Esophagus (tissue), 2 donors: ENCODE measurements at regions not wholly inside any gene's neighbourhood (a gene's known extent, or its start where the extent isn't known, plus 50 kb on each side); places are given as distances from the start of the nearest gene placed in this dataset.

Experiments used
- H3K27ac ChIP-seq, 2 donors: one replicate each; pipeline ENCODE4 v1.5.1; 2013; ENCODE audit warnings: low read depth in 2 of 2, mild to moderate bottlenecking in 2 of 2, inconsistent platforms in 1 of 2, low read length in 1 of 2, moderate library complexity in 1 of 2
- H3K27me3 ChIP-seq, 2 donors: one replicate each; pipeline ENCODE4 v1.6.1; 2013; ENCODE audit warnings: low read length in 2 of 2, control low read depth in 1 of 2, mild to moderate bottlenecking in 1 of 2; ENCODE audit not compliant: insufficient read depth in 2 of 2, control insufficient read depth in 1 of 2
- H3K36me3 ChIP-seq, 2 donors: one replicate each; pipeline ENCODE4 v1.6.1; 2013; ENCODE audit warnings: low read length in 1 of 2; ENCODE audit not compliant: control insufficient read depth in 2 of 2, insufficient read depth in 2 of 2
- H3K4me1 ChIP-seq, 2 donors: one replicate each; pipeline ENCODE4 v1.6.1; 2013; ENCODE audit warnings: low read length in 1 of 2; ENCODE audit not compliant: control insufficient read depth in 2 of 2, insufficient read depth in 2 of 2
- H3K4me3 ChIP-seq, 2 donors: one replicate each; pipeline ENCODE4 v1.5.1; 2013; ENCODE audit warnings: low read length in 2 of 2, mild to moderate bottlenecking in 2 of 2, low read depth in 1 of 2, moderate library complexity in 1 of 2
- H3K9me3 ChIP-seq, 2 donors: one replicate each; pipeline ENCODE4 v1.6.1; 2013; ENCODE audit warnings: mild to moderate bottlenecking in 2 of 2, low read depth in 1 of 2, low read length in 1 of 2, moderate library complexity in 1 of 2; ENCODE audit not compliant: control insufficient read depth in 2 of 2, insufficient read depth in 1 of 2
- WGBS, 2 donors: extraction: QIAGEN DNeasy Blood & Tissue Kit; methylation state at CpG; one replicate each; pipeline ENCODE4 v1.1.7; 2013; 5-methylcytosine and 5-hydroxymethylcytosine counted together
- donor health status: healthy with polysubstance abuse.
- donor health status: Bipolar disorder and iron deficiency.

DNA sequence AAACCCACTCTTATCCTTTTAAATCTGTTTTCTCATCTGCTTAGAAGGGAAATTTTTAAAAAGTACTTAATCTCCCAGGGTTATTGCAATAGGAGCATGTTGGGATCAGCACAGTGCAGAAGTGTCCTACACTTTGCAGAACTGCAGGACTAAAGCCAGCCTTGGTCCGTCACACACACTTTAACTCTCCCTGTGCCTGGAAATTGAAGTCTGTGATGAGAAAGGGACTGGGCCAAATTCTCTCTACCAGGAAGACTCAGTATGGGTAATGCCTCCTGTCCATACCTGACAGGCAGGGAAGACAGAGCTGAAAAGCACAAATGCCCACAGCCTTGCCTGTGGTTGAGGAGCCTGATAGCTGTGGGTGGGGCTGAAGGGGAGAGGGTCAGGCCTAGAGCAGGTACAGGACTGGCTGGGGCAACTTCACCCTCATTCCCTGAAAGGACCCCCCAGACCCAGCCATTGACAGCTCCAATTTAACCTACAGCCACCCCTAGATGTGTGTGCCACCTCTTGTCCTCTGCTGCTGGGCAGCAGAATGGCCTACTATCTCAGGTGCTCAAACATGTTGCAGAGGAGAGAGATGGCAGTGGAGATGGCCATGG is 377.2 kb upstream of the KLHL29 start:
- H3K4me3 ChIP-seq: no peak overlapping the region
- H3K27me3 ChIP-seq: no peaks in the 10 kb centered on the region
- H3K36me3 ChIP-seq: no peaks in the 10 kb centered on the region
- no peaks in the 10 kb centered on the region for H3K4me1 ChIP-seq
- H3K27ac ChIP-seq: no peak overlapping the region
- no peaks in the 10 kb centered on the region for H3K9me3 ChIP-seq
- 75 to 80% methylated on average over 1 of the region's 1 CpG for WGBS, 2 donors

- 71 to 75% methylated on average over 6 of the region's 6 CpGs for WGBS, 2 donors
- Histone ChIP-seq H3K4me3 (no peak overlapping the region), H3K4me1 (no peaks in the 10 kb centered on the region), H3K36me3 (no peaks in the 10 kb centered on the region), H3K27me3 (no peaks in the 10 kb centered on the region), H3K9me3 (no peaks in the 10 kb centered on the region), H3K27ac (no peak overlapping the region)
Observed at GRCh38 chr2:23008440-23008839, 376.5 kb upstream of the KLHL29 start.

DNA sequence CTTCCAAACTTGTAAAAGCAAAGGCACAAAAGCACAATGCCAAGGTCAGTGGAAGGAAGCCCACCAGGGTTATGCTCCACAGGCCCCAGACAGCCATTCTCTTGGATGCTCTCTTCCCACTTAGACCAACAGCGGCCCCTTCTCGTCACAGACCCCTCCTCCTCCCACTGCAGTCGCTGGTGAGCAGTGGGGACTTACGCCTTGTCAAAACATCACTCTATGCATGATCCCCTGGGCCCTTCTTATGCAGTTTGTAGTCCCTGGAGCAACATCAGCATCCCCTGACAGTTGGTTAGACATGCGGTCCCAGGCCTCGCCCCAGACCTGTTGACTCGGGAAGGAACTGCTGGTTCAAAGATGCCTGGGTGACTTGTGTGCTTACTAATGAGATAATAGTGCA is 376.0 kb upstream of the KLHL29 start:
- no peak overlapping the region for H3K27ac ChIP-seq
- H3K9me3 ChIP-seq: no peaks in the 10 kb centered on the region
- no peaks in the 10 kb centered on the region for H3K4me1 ChIP-seq
- 91 to 92% methylated on average over 7 of the region's 7 CpGs for WGBS, 2 donors
- H3K36me3 ChIP-seq: no peaks in the 10 kb centered on the region
- no peaks in the 10 kb centered on the region for H3K27me3 ChIP-seq
- no peak overlapping the region for H3K4me3 ChIP-seq

GRCh38 chr2:23009545-23010149 is 375.3 kb upstream of the KLHL29 start:
- H3K4me1 ChIP-seq: no peaks in the 10 kb centered on the region
- H3K36me3 ChIP-seq: no peaks in the 10 kb centered on the region
- H3K4me3 ChIP-seq: no peak overlapping the region
- no peaks in the 10 kb centered on the region for H3K9me3 ChIP-seq
- H3K27ac ChIP-seq: no peak overlapping the region
- 54 to 66% methylated on average over 7 of the region's 7 CpGs for WGBS, 2 donors
- H3K27me3 ChIP-seq: no peaks in the 10 kb centered on the region

DNA sequence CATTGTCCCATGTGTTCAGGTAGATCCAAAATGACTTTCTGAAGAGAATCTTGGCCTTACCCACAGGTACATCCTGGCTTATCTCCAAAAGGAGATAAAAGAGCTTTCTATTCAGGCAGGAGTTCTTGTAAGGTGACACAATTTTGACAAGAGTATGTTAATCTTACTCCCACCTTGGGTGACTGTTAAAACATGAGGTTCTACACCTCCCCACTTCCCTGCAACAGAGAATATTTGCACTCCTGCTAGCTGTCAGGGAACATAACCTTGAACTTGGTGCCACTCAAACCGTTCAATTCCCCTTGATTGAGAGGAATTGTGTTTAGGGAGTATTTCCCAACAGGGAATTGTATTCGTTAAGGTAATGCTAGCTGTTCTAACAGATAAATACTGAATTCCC is 372.5 kb upstream of the KLHL29 start:
- H3K9me3 ChIP-seq: no peaks in the 10 kb centered on the region
- H3K27ac ChIP-seq: no peak overlapping the region
- no peak overlapping the region for H3K4me3 ChIP-seq
- H3K4me1 ChIP-seq: no peaks in the 10 kb centered on the region
- H3K27me3 ChIP-seq: no peaks in the 10 kb centered on the region
- no peaks in the 10 kb centered on the region for H3K36me3 ChIP-seq
- WGBS, 2 donors: 60 to 69% methylated on average over 2 of the region's 2 CpGs

GRCh38 chr2:23015651-23016200 is 369.3 kb upstream of the KLHL29 start:
- Histone ChIP-seq H3K9me3 (no peaks in the 10 kb centered on the region), H3K36me3 (no peaks in the 10 kb centered on the region), H3K27ac (no peak overlapping the region), H3K27me3 (no peaks in the 10 kb centered on the region), H3K4me1 (no peaks in the 10 kb centered on the region), H3K4me3 (no peak overlapping the region)
- 65 to 68% methylated on average over 7 of the region's 7 CpGs for WGBS, 2 donors

GRCh38 chr2:23019476-23019875 is 365.5 kb upstream of the KLHL29 start:
- no peak overlapping the region for H3K27ac ChIP-seq
- no peaks in the 10 kb centered on the region for H3K27me3 ChIP-seq
- WGBS, 2 donors: 18 to 21% methylated on average over 1 of the region's 1 CpG
- no peaks in the 10 kb centered on the region for H3K4me1 ChIP-seq
- H3K9me3 ChIP-seq: no peaks in the 10 kb centered on the region
- H3K4me3 ChIP-seq: no peak overlapping the region
- H3K36me3 ChIP-seq: no peaks in the 10 kb centered on the region

DNA sequence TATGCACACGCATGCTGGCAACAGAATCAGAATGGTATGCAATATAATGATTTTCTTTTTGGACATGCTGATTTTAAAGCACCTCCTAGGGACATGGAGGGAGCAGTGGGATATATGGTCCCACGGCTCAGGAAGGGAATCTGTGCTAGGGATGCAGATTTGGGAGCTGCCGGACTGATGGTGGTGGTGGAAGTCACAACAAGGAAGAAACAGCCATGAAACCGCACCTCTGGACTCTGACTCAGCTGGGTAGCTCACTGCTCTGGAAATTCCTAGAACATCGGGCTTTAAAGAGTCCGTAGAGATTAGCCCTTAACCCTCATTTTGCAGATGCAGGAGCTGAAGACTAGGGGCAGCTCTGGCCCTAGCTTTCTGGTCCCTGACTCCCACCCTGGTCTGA is 364.3 kb upstream of the KLHL29 start:
- H3K36me3 ChIP-seq: no peaks in the 10 kb centered on the region
- H3K27ac ChIP-seq: no peak overlapping the region
- no peaks in the 10 kb centered on the region for H3K4me1 ChIP-seq
- H3K27me3 ChIP-seq: no peaks in the 10 kb centered on the region
- WGBS, 2 donors: 72 to 84% methylated on average over 6 of the region's 6 CpGs
- H3K9me3 ChIP-seq: no peaks in the 10 kb centered on the region
- no peak overlapping the region for H3K4me3 ChIP-seq

DNA sequence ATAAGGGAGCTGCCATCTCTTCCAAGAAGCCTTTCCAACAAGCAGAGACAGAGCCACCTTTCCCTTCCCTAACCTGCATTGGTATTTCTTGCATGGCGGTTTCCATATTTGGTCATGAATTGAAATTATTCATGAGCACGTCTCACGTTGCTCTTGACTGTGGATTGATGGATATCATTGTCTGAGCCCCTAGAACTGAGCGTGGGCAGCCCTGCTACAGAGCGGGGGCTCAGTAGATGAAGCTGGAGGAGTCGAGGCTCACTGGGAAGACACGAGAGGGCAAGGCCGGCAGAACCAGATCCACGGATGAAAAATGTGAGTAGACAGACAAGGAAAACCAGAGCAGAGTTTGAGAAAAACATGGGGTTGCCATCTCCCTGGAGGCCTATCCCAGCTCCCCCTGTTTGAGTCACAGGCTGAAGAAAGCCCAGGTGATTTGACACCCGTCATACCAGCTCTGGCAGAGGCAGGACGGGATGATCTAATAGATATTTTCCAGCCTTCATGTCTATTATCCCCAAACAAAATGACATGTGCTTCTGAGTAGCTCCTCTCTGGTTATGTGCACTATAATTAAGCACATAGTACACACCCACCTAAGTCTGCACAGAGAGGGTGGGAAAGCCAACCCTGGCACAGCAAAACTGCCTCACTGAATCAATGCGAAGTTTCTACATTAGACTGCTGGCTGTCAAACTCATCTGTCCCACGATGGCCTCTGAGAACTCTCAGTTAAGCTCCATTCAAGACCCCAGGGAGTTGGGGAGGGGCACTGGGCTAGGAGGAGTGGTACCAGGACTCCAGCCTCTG is 363.5 kb upstream of the KLHL29 start:
- Histone ChIP-seq H3K4me3 (no peak overlapping the region), H3K9me3 (no peaks in the 10 kb centered on the region), H3K27me3 (no peaks in the 10 kb centered on the region), H3K27ac (no peak overlapping the region), H3K36me3 (no peaks in the 10 kb centered on the region), H3K4me1 (no peaks in the 10 kb centered on the region)
- WGBS, 2 donors: 73 to 77% methylated on average over 13 of the region's 13 CpGs
